ENCODE measurements at regions not wholly inside any gene's neighbourhood (a gene's known extent, or its start where the extent isn't known, plus 50 kb on each side); places are given as distances from the start of the nearest gene placed in this dataset.
"Not testable (repeated sequence)": the region's sequence is repeated elsewhere in the genome, so short reads cannot be mapped to it uniquely, and the experiment has no call there.

- Histone ChIP-seq H3K4me1 (ENCODE audit: control insufficient read depth in 2 of 2, insufficient read depth in 2 of 2, low read length in 2 of 2) (no peaks in the 10 kb centered on the region), H3K27ac (ENCODE audit: low read depth in 2 of 2, low read length in 2 of 2) (no peak overlapping the region), H3K9me3 (ENCODE audit: control insufficient read depth in 2 of 2, low read length in 2 of 2) (no peaks in the 10 kb centered on the region), H3K4me3 (ENCODE audit: low read length in 2 of 2) (no peak overlapping the region), H3K36me3 (ENCODE audit: control insufficient read depth in 2 of 2, insufficient read depth in 2 of 2, low read length in 2 of 2) (no peaks in the 10 kb centered on the region), H3K27me3 (ENCODE audit: control insufficient read depth in 2 of 2, insufficient read depth in 2 of 2, low read length in 2 of 2) (no peaks in the 10 kb centered on the region), H3K9ac (ENCODE audit: low read depth in 1 of 2, low read length in 2 of 2) (no peak overlapping the region)
Observed at GRCh38 chr12:83920821-83921547, 991.6 kb downstream of the SLC6A15 start.

GRCh38 chr12:83919081-83919480 lies 993.5 kb downstream of the SLC6A15 start:
- H3K36me3 ChIP-seq (ENCODE audit: control insufficient read depth in 2 of 2, insufficient read depth in 2 of 2, low read length in 2 of 2), result no peaks in the 10 kb centered on the region
- no peak overlapping the region for H3K4me3 ChIP-seq (ENCODE audit: low read length in 2 of 2)
- H3K27ac ChIP-seq (ENCODE audit: low read depth in 2 of 2, low read length in 2 of 2), result no peak overlapping the region
- H3K9ac ChIP-seq (ENCODE audit: low read depth in 1 of 2, low read length in 2 of 2), result no peak overlapping the region
- no peaks in the 10 kb centered on the region for H3K27me3 ChIP-seq (ENCODE audit: control insufficient read depth in 2 of 2, insufficient read depth in 2 of 2, low read length in 2 of 2)
- no peaks in the 10 kb centered on the region for H3K9me3 ChIP-seq (ENCODE audit: control insufficient read depth in 2 of 2, low read length in 2 of 2)
- H3K4me1 ChIP-seq (ENCODE audit: control insufficient read depth in 2 of 2, insufficient read depth in 2 of 2, low read length in 2 of 2), result no peaks in the 10 kb centered on the region

- no peak overlapping the region for H3K9ac ChIP-seq (ENCODE audit: low read depth in 1 of 2, low read length in 2 of 2)
- no peaks in the 10 kb centered on the region for H3K9me3 ChIP-seq (ENCODE audit: control insufficient read depth in 2 of 2, low read length in 2 of 2)
- no peak overlapping the region for H3K4me3 ChIP-seq (ENCODE audit: low read length in 2 of 2)
- H3K36me3 ChIP-seq (ENCODE audit: control insufficient read depth in 2 of 2, insufficient read depth in 2 of 2, low read length in 2 of 2), result no peaks in the 10 kb centered on the region
- no peaks in the 10 kb centered on the region for H3K27me3 ChIP-seq (ENCODE audit: control insufficient read depth in 2 of 2, insufficient read depth in 2 of 2, low read length in 2 of 2)
- H3K27ac ChIP-seq (ENCODE audit: low read depth in 2 of 2, low read length in 2 of 2), result no peak overlapping the region
- no peaks in the 10 kb centered on the region for H3K4me1 ChIP-seq (ENCODE audit: control insufficient read depth in 2 of 2, insufficient read depth in 2 of 2, low read length in 2 of 2)
Observed at GRCh38 chr12:83904175-83904574, 1008.4 kb downstream of the SLC6A15 start.

GRCh38 chr12:83896416-83896815 lies 1016.2 kb downstream of the SLC6A15 start:
- H3K27me3 ChIP-seq (ENCODE audit: control insufficient read depth in 2 of 2, insufficient read depth in 2 of 2, low read length in 2 of 2), result no peaks in the 10 kb centered on the region
- H3K36me3 ChIP-seq (ENCODE audit: control insufficient read depth in 2 of 2, insufficient read depth in 2 of 2, low read length in 2 of 2), result no peaks in the 10 kb centered on the region
- no peak overlapping the region for H3K9ac ChIP-seq (ENCODE audit: low read depth in 1 of 2, low read length in 2 of 2)
- no peak overlapping the region for H3K4me3 ChIP-seq (ENCODE audit: low read length in 2 of 2)
- H3K27ac ChIP-seq (ENCODE audit: low read depth in 2 of 2, low read length in 2 of 2), result no peak overlapping the region
- H3K9me3 ChIP-seq (ENCODE audit: control insufficient read depth in 2 of 2, low read length in 2 of 2), result no peaks in the 10 kb centered on the region
- H3K4me1 ChIP-seq (ENCODE audit: control insufficient read depth in 2 of 2, insufficient read depth in 2 of 2, low read length in 2 of 2), result no peaks in the 10 kb centered on the region

- Histone ChIP-seq H3K27ac (ENCODE audit: low read depth in 2 of 2, low read length in 2 of 2) (no peak overlapping the region), H3K27me3 (ENCODE audit: control insufficient read depth in 2 of 2, insufficient read depth in 2 of 2, low read length in 2 of 2) (no peaks in the 10 kb centered on the region), H3K4me1 (ENCODE audit: control insufficient read depth in 2 of 2, insufficient read depth in 2 of 2, low read length in 2 of 2) (no peaks in the 10 kb centered on the region), H3K4me3 (ENCODE audit: low read length in 2 of 2) (no peak overlapping the region), H3K9me3 (ENCODE audit: control insufficient read depth in 2 of 2, low read length in 2 of 2) (no peaks in the 10 kb centered on the region), H3K36me3 (ENCODE audit: control insufficient read depth in 2 of 2, insufficient read depth in 2 of 2, low read length in 2 of 2) (no peaks in the 10 kb centered on the region), H3K9ac (ENCODE audit: low read depth in 1 of 2, low read length in 2 of 2) (no peak overlapping the region)
Observed at GRCh38 chr12:83893101-83893500, 1019.5 kb downstream of the SLC6A15 start.

GRCh38 chr12:83889745-83890144 lies 1022.9 kb downstream of the SLC6A15 start:
- Histone ChIP-seq H3K9ac (ENCODE audit: low read depth in 1 of 2, low read length in 2 of 2) (no peak overlapping the region), H3K27me3 (ENCODE audit: control insufficient read depth in 2 of 2, insufficient read depth in 2 of 2, low read length in 2 of 2) (no peaks in the 10 kb centered on the region), H3K4me1 (ENCODE audit: control insufficient read depth in 2 of 2, insufficient read depth in 2 of 2, low read length in 2 of 2) (no peaks in the 10 kb centered on the region), H3K9me3 (ENCODE audit: control insufficient read depth in 2 of 2, low read length in 2 of 2) (no peaks in the 10 kb centered on the region), H3K36me3 (ENCODE audit: control insufficient read depth in 2 of 2, insufficient read depth in 2 of 2, low read length in 2 of 2) (no peaks in the 10 kb centered on the region), H3K4me3 (ENCODE audit: low read length in 2 of 2) (no peak overlapping the region), H3K27ac (ENCODE audit: low read depth in 2 of 2, low read length in 2 of 2) (no peak overlapping the region)

- no peaks in the 10 kb centered on the region for H3K27me3 ChIP-seq (ENCODE audit: control insufficient read depth in 2 of 2, insufficient read depth in 2 of 2, low read length in 2 of 2)
- no peak overlapping the region for H3K27ac ChIP-seq (ENCODE audit: low read depth in 2 of 2, low read length in 2 of 2)
- H3K4me3 ChIP-seq (ENCODE audit: low read length in 2 of 2), result no peak overlapping the region
- no peaks in the 10 kb centered on the region for H3K4me1 ChIP-seq (ENCODE audit: control insufficient read depth in 2 of 2, insufficient read depth in 2 of 2, low read length in 2 of 2)
- H3K36me3 ChIP-seq (ENCODE audit: control insufficient read depth in 2 of 2, insufficient read depth in 2 of 2, low read length in 2 of 2), result no peaks in the 10 kb centered on the region
- no peak overlapping the region for H3K9ac ChIP-seq (ENCODE audit: low read depth in 1 of 2, low read length in 2 of 2)
- H3K9me3 ChIP-seq (ENCODE audit: control insufficient read depth in 2 of 2, low read length in 2 of 2), result no peaks in the 10 kb centered on the region
Observed at GRCh38 chr12:83886479-83886878, 1026.1 kb downstream of the SLC6A15 start.

GRCh38 chr12:83870921-83871599 lies 1041.5 kb downstream of the SLC6A15 start:
- not testable (repeated sequence) for H3K4me3 ChIP-seq (ENCODE audit: low read length in 2 of 2); H3K36me3 ChIP-seq (ENCODE audit: control insufficient read depth in 2 of 2, insufficient read depth in 2 of 2, low read length in 2 of 2); H3K4me1 ChIP-seq (ENCODE audit: control insufficient read depth in 2 of 2, insufficient read depth in 2 of 2, low read length in 2 of 2); H3K27me3 ChIP-seq (ENCODE audit: control insufficient read depth in 2 of 2, insufficient read depth in 2 of 2, low read length in 2 of 2); H3K9ac ChIP-seq (ENCODE audit: low read depth in 1 of 2, low read length in 2 of 2); H3K27ac ChIP-seq (ENCODE audit: low read depth in 2 of 2, low read length in 2 of 2); H3K9me3 ChIP-seq (ENCODE audit: control insufficient read depth in 2 of 2, low read length in 2 of 2)

- no peaks in the 10 kb centered on the region for H3K9me3 ChIP-seq (ENCODE audit: control insufficient read depth in 2 of 2, low read length in 2 of 2)
- H3K9ac ChIP-seq (ENCODE audit: low read depth in 1 of 2, low read length in 2 of 2), result no peak overlapping the region
- no peak overlapping the region for H3K4me3 ChIP-seq (ENCODE audit: low read length in 2 of 2)
- no peaks in the 10 kb centered on the region for H3K36me3 ChIP-seq (ENCODE audit: control insufficient read depth in 2 of 2, insufficient read depth in 2 of 2, low read length in 2 of 2)
- H3K27me3 ChIP-seq (ENCODE audit: control insufficient read depth in 2 of 2, insufficient read depth in 2 of 2, low read length in 2 of 2), result no peaks in the 10 kb centered on the region
- no peak overlapping the region for H3K27ac ChIP-seq (ENCODE audit: low read depth in 2 of 2, low read length in 2 of 2)
- H3K4me1 ChIP-seq (ENCODE audit: control insufficient read depth in 2 of 2, insufficient read depth in 2 of 2, low read length in 2 of 2), result no peaks in the 10 kb centered on the region
Observed at GRCh38 chr12:83866477-83866876, 1046.1 kb downstream of the SLC6A15 start.

GRCh38 chr12:83865431-83865830 lies 1047.2 kb downstream of the SLC6A15 start:
- Histone ChIP-seq H3K27ac (ENCODE audit: low read depth in 2 of 2, low read length in 2 of 2) (no peak overlapping the region), H3K27me3 (ENCODE audit: control insufficient read depth in 2 of 2, insufficient read depth in 2 of 2, low read length in 2 of 2) (no peaks in the 10 kb centered on the region), H3K9me3 (ENCODE audit: control insufficient read depth in 2 of 2, low read length in 2 of 2) (no peaks in the 10 kb centered on the region), H3K36me3 (ENCODE audit: control insufficient read depth in 2 of 2, insufficient read depth in 2 of 2, low read length in 2 of 2) (no peaks in the 10 kb centered on the region), H3K9ac (ENCODE audit: low read depth in 1 of 2, low read length in 2 of 2) (no peak overlapping the region), H3K4me1 (ENCODE audit: control insufficient read depth in 2 of 2, insufficient read depth in 2 of 2, low read length in 2 of 2) (no peaks in the 10 kb centered on the region), H3K4me3 (ENCODE audit: low read length in 2 of 2) (no peak overlapping the region)
